Right forelimb (tissue), 1 donor: ENCODE measurements at regions not wholly inside any gene's neighbourhood (a gene's known extent, or its start where the extent isn't known, plus 50 kb on each side); places are given as distances from the start of the nearest gene placed in this dataset.
"Not testable (repeated sequence)": the region's sequence is repeated elsewhere in the genome, so short reads cannot be mapped to it uniquely, and the experiment has no call there.

Source experiments
- DNase-seq: peaks from one replicate; pipeline ENCODE4 v3.0.0-alpha.2; 2018

- DNase-seq = no peak
These were observed 290.5 kb upstream of the FOXF1 start for GRCh38 chr16:86219655-86220445.

GRCh38 chr16:86220561-86220960 lies 289.8 kb upstream of the FOXF1 start:
- DNase-seq = no peak

- DNase-seq = no peak
These were observed 289.2 kb upstream of the FOXF1 start for GRCh38 chr16:86221085-86221484.

GRCh38 chr16:86222547-86222946 lies 287.8 kb upstream of the FOXF1 start:
- DNase-seq = no peak

GRCh38 chr16:86222965-86223551 lies 287.3 kb upstream of the FOXF1 start:
- no peak for DNase-seq

GRCh38 chr16:86224126-86224525 lies 286.2 kb upstream of the FOXF1 start:
- DNase-seq = no peak

GRCh38 chr16:86224629-86225028 lies 285.7 kb upstream of the FOXF1 start:
- DNase-seq = no peak

GRCh38 chr16:86225905-86226371 lies 284.4 kb upstream of the FOXF1 start:
- no peak for DNase-seq

GRCh38 chr16:86227041-86227440 lies 283.3 kb upstream of the FOXF1 start:
- no peak for DNase-seq

- DNase-seq = no peak
These were observed 282.5 kb upstream of the FOXF1 start for GRCh38 chr16:86227801-86228200.

GRCh38 chr16:86228713-86229112 lies 281.6 kb upstream of the FOXF1 start:
- DNase-seq = no peak

- DNase-seq = no peak
These were observed 281.0 kb upstream of the FOXF1 start for GRCh38 chr16:86229283-86229682.

- DNase-seq = peak; percentile 34
These were observed 280.3 kb upstream of the FOXF1 start for GRCh38 chr16:86229866-86230656.

- DNase-seq = peak; percentile 20
These were observed 278.9 kb upstream of the FOXF1 start for GRCh38 chr16:86231321-86231995.

- DNase-seq = peak; percentile 23
These were observed 278.4 kb upstream of the FOXF1 start for GRCh38 chr16:86231996-86232350.

- peak; percentile 3 for DNase-seq
These were observed 277.8 kb upstream of the FOXF1 start for GRCh38 chr16:86232496-86232895.

- DNase-seq = not testable (repeated sequence)
These were observed 276.8 kb upstream of the FOXF1 start for GRCh38 chr16:86233506-86233905.

- DNase-seq = peak; percentile 17
These were observed 270.9 kb upstream of the FOXF1 start for GRCh38 chr16:86239381-86239780.

- DNase-seq = peak; percentile 20
These were observed 269.5 kb upstream of the FOXF1 start for GRCh38 chr16:86240716-86241363.

GRCh38 chr16:86241681-86242080 lies 268.6 kb upstream of the FOXF1 start:
- DNase-seq = peak; percentile 19

GRCh38 chr16:86242244-86243122 lies 267.8 kb upstream of the FOXF1 start:
- DNase-seq = peak; percentile 15

- peak; percentile 26 for DNase-seq
These were observed 267.2 kb upstream of the FOXF1 start for GRCh38 chr16:86243123-86243473.
